ENCODE measurements at regions not wholly inside any gene's neighbourhood (a gene's known extent, or its start where the extent isn't known, plus 50 kb on each side); places are given as distances from the start of the nearest gene placed in this dataset.

DNA sequence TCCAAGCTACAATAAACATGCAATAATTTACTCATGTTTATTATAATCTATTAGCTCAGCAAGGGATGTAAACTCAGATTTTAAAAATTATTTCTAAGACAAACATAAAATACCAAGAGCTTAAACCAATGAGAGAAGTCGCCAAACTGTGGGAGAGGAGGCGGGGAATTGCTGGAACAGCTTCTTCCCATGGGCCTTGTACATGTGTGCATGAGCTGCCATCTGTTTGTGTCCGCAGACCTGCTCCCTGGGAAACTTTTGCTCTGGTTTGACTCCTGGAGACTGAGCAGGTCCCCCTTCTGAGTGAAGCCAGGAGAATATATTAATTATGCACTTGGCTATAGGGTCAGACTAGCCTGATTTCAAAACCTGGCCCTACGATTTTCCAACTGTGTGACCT, 655.9 kb upstream of the SOX11 start:
- H3K4me3 ChIP-seq: no peak overlapping the region
- no peaks in the 10 kb centered on the region for H3K27me3 ChIP-seq (replicated peaks; ENCODE audit: insufficient read depth)
- TF ChIP-seq, protein P1, sequence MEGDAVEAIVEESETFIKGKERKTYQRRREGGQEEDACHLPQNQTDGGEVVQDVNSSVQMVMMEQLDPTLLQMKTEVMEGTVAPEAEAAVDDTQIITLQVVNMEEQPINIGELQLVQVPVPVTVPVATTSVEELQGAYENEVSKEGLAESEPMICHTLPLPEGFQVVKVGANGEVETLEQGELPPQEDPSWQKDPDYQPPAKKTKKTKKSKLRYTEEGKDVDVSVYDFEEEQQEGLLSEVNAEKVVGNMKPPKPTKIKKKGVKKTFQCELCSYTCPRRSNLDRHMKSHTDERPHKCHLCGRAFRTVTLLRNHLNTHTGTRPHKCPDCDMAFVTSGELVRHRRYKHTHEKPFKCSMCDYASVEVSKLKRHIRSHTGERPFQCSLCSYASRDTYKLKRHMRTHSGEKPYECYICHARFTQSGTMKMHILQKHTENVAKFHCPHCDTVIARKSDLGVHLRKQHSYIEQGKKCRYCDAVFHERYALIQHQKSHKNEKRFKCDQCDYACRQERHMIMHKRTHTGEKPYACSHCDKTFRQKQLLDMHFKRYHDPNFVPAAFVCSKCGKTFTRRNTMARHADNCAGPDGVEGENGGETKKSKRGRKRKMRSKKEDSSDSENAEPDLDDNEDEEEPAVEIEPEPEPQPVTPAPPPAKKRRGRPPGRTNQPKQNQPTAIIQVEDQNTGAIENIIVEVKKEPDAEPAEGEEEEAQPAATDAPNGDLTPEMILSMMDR (IDR thresholded peaks at IDR 0.05): no peak
- no peaks in the 10 kb centered on the region for H3K4me1 ChIP-seq (ENCODE audit: control insufficient read depth in 1 of 2, low read depth in 2 of 2)
- DNase-seq (ENCODE audit: low spot score) (no peak), ATAC-seq (ENCODE audit: insufficient number of reproducible peaks, low FRiP score, low read depth) (no peak)
- H3K9me3 ChIP-seq: no peaks in the 10 kb centered on the region
- H3K27ac ChIP-seq: no peak overlapping the region
- no peaks in the 10 kb centered on the region for H3K36me3 ChIP-seq

DNA sequence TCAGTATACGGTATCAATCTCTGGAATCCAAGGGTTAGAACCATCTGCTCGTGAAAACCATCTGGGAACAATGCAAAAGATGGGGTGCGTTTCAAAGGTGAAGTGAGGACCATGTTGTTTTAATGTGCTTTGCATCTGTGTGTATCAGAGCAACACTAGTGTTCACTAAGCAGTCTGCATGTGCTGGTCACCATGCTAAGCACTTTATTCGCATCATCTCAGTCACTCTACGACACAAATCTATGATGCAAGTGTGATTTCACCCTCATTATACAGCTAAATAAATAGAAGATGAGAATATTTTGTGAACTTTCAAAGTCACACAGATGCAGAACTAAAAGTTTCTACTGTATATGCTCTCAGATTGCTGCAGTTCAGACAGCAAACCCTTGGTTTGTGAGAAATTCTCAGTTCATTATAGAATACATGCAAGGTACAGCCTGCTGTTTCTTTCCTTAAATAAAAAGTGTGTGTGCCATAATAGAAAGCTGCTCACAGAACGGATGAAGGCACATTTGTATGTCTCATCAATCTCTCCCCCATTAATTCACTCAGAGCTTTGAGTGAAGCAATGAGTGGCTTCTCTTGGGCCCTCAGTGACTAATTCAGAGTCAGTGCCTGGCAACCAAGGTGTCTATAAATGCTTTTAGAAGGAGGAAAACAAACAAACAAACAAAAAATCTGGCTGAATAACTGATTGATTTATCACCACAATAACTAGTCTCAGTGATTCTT, 652.8 kb upstream of the SOX11 start:
- TF ChIP-seq, protein P1 (IDR thresholded peaks at IDR 0.05): no peak
- Histone ChIP-seq H3K4me1 (ENCODE audit: control insufficient read depth in 1 of 2, low read depth in 2 of 2) (no peaks in the 10 kb centered on the region), H3K36me3 (no peaks in the 10 kb centered on the region), H3K9me3 (no peaks in the 10 kb centered on the region), H3K27me3 (replicated peaks; ENCODE audit: insufficient read depth) (no peaks in the 10 kb centered on the region), H3K27ac (no peak overlapping the region), H3K4me3 (no peak overlapping the region)
- DNase-seq (ENCODE audit: low spot score) (no peak), ATAC-seq (ENCODE audit: insufficient number of reproducible peaks, low FRiP score, low read depth) (no peak)

DNA sequence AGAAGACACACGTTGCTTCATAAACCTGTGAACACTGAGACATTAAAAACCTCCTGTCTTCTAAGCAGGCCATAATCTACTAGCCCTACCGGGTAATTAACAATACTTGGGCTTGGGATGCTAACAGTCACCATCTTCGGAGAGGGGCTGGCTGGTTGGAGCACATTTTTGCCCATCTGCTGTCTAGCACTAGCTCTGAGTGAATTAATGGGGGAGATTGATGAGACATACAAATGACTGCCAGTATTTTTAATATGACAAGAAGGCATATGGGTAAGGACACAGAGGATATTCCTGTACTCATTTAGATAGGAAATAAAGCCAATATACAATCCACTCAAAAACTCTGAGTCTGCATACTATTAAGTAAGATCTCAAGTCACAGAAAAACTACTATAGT, 651.6 kb upstream of the SOX11 start:
- TF ChIP-seq, protein P1 (IDR thresholded peaks at IDR 0.05): no peak
- Histone ChIP-seq H3K36me3 (no peaks in the 10 kb centered on the region), H3K9me3 (no peaks in the 10 kb centered on the region), H3K4me3 (no peak overlapping the region), H3K27ac (no peak overlapping the region), H3K4me1 (ENCODE audit: control insufficient read depth in 1 of 2, low read depth in 2 of 2) (no peaks in the 10 kb centered on the region), H3K27me3 (replicated peaks; ENCODE audit: insufficient read depth) (no peaks in the 10 kb centered on the region)
- ATAC-seq (ENCODE audit: insufficient number of reproducible peaks, low FRiP score, low read depth): no peak
- no peak for DNase-seq (ENCODE audit: low spot score)

DNA sequence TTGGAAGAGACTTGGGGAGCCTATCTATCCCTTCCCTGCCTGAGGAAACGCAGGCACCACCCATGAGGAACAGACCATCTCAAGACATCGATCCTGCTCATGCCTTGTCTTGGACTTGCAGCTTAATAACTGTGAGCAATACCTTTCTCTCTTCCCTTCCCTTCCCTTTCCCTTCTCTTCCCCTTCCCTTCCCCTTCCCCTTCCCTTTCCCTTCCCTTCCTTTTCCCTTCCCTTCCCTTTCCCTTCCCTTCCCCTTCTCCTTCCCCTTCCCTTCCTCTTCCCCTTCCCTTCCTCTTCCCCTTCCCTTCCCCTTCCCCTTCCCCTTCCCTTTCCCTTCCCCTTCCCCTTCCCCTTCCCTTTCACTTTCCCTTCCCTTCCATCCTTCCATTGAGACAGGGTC, 650.7 kb upstream of the SOX11 start:
- H3K27ac ChIP-seq: no peak overlapping the region
- H3K9me3 ChIP-seq: no peaks in the 10 kb centered on the region
- no peak for ATAC-seq (ENCODE audit: insufficient number of reproducible peaks, low FRiP score, low read depth)
- TF ChIP-seq, protein P1 (IDR thresholded peaks at IDR 0.05): no peak
- H3K4me1 ChIP-seq (ENCODE audit: control insufficient read depth in 1 of 2, low read depth in 2 of 2): no peaks in the 10 kb centered on the region
- H3K4me3 ChIP-seq: no peak overlapping the region
- H3K36me3 ChIP-seq: no peaks in the 10 kb centered on the region
- H3K27me3 ChIP-seq (replicated peaks; ENCODE audit: insufficient read depth): no peaks in the 10 kb centered on the region
- no peak for DNase-seq (ENCODE audit: low spot score)

DNA sequence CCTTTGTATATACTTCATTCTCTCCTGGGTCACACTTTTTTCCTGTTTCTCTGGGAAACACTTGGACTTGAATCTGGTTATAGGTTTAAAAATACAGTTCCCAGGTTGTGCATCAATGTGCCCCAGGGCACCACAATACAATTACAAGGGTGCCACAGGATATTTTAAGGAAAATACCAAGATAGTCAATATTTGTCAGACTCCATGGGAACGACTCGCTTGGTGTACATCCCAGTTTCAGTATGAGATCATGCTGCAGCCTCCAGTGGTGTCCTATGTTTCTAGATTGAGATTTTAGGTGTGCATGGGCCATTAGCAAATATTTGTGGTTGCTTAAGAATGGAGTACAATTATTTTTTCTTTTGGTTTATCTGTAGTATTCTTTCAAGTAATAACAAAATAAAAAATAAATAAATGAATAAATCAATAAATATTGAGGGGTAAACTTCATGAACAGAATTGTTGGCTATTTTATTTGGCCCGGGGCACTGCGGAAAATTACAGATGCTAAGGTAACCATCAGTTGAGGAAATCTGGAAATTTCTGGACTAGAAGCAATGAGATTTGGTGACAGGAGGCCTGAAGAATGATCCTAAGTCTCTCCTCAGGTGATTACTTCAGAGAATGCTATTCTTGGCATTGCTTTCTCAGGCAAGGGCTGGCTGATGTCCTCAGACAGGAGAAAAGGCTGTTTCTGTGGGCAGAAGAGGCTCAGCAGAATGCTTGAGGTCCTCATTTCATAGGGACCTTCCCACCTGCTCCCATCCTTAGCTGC, 649.3 kb upstream of the SOX11 start:
- no peak overlapping the region for H3K4me3 ChIP-seq
- H3K36me3 ChIP-seq: no peaks in the 10 kb centered on the region
- no peak for ATAC-seq (ENCODE audit: insufficient number of reproducible peaks, low FRiP score, low read depth)
- DNase-seq (ENCODE audit: low spot score): no peak
- no peaks in the 10 kb centered on the region for H3K4me1 ChIP-seq (ENCODE audit: control insufficient read depth in 1 of 2, low read depth in 2 of 2)
- H3K27me3 ChIP-seq (replicated peaks; ENCODE audit: insufficient read depth): no peaks in the 10 kb centered on the region
- no peaks in the 10 kb centered on the region for H3K9me3 ChIP-seq
- no peak overlapping the region for H3K27ac ChIP-seq
- TF ChIP-seq, protein P1 (IDR thresholded peaks at IDR 0.05): no peak

Data from thoracic aorta (tissue), 2 donors.